Activated CD8-positive, alpha-beta memory T cell treated with anti-CD3 and anti-CD28 coated beads, Interleukin-2, amount 50 U/mL, for 48 hours (primary cell): ENCODE measurements at regions not wholly inside any gene's neighbourhood (a gene's known extent, or its start where the extent isn't known, plus 50 kb on each side); places are given as distances from the start of the nearest gene placed in this dataset.
"Not testable (repeated sequence)": the region's sequence is repeated elsewhere in the genome, so short reads cannot be mapped to it uniquely, and the experiment has no call there.

Experiments
- DNase-seq: peaks from one replicate; pipeline ENCODE4 v3.0.0-alpha.2; 2020

DNA sequence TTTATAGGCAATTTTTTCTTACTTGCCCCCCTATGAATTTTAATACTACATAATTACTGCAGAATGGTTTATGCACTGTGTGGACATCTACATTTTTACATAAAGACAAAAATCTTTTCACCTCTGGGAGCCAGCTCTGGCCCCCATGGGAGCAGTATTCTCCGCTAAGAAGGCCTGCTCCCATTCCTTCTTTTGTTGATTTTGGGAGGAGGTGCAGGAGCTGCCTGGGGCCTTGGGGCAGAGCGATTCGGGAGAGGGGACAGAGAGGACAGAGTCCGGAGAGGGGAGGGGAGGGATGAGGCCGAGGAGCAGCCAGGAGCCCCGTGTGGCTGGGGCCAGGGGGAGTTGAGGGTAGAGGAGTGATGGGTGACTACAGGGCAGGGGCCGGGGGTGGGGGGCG is 452.0 kb downstream of the PREX1 start:
- DNase-seq = no peak

DNA sequence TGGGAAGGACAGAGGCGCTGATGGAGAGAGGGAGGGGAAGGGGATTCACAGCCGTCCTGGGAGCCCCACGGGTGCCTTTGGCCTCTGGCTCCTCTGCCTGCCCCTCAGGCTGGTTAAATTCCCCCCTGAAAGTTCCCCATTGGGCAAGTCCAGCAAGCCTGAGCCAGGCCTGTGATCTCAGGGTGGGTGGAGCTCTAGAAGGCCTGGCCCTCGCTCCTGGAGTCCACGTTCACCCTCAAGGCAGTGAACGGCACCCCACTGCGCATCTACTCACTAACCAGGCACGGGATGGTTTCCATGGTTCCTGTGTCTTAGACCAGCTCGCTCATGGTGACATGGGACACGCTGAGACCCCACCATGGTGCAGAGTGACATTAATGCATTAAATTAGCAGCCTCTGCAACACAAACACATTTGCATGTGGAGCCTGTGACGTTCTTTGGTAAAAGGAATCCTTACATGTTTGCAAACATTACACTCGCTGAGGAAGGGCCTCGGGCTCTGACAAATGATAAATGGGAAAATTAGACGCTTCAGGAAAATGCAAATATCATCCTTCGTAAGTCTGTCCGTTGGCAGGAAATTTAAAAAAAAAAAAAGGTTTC is 452.7 kb downstream of the PREX1 start:
- no peak for DNase-seq

DNA sequence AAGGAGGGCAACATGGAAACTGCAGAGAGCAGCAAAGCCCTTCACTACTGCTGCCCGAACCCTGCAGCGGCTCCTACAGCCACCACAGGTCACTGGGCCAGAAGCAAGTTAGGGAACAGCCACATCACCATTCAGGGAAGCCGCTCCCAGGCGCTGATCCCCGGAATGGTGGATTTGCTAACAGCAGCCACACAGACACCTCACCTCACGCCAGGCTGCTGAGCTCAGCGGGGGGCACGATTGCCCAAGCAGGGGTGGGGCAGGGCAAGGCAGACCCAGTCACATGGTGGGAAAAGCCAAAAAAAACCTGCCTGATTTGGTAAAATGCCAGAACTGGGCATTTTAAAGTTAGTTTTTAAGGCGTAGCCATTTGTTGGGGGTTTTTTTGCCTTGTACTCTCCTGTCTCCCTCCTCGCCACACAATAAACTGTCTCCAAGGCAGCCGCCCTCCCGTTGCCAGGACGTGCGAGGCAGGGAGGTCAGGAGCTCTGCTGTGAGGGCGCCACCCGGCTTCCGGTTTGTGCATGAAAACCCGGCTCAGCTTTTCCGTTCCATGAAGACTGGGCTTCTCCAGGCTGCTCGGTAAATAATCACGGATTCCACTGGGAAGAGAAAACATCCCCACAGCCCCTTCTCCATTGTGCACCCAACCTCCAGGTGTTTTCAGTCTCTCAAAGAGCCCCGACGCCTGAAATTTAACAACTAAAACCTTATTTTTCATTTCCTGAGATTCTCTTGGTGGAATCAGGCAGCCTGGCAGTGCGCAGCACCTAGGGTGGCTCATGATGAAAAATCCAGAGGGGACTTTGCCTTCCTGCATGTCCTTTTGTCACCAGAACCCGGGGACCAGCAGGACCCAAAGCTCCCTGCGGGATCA is 453.5 kb downstream of the PREX1 start:
- DNase-seq = not testable (repeated sequence)

DNA sequence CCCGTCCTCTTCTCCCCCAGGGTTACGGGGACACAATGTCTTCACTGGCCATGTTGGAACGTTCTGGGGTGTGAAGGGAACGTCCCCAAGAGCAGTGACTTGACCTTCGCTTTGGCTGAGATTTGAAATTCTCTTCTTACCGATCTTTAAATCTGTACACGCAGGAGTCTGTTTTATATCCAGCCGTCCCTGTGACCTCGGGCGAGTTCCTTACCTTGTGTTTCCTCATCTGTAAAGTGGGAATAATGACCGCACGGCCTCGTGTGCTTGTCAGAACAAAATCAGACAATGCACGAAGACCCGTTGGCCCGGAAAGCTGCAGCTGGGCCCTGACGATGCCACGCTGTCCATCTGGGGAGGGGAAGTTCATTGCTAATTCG is 454.3 kb downstream of the PREX1 start:
- no peak for DNase-seq

DNA sequence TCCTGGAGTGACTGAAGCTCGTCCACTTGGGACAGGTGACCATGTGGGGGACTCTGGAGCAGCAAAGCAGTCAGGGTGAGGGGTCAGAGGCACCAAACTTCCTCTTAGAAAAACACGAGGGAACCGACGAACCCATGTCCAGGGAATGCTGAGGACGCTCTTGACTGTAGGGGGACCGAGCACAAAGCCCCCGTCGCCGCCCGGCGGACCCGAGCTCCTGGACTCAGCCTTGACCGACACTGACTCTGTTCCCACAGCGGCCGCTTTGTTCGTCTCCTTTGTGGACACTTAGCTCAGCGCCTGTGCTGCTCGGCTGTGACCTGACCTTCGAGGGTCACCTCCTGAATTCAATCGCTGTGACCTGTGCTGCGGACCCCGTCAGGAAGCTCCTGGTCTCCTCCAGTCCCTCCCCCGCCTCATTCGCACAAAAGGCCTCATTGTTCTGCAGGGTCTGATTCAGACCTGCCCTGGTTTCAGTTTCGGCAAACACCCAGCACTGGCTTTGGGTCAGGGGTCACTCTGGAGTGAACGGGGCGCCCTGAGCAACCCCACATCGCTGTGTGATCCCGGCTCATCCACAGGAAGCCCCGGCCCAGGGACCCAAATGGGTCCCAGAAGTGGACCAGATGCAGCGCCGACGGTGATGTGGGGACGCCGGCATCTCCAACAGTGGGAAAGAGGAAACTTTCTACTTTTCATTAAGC is 454.8 kb downstream of the PREX1 start:
- not testable (repeated sequence) for DNase-seq

DNA sequence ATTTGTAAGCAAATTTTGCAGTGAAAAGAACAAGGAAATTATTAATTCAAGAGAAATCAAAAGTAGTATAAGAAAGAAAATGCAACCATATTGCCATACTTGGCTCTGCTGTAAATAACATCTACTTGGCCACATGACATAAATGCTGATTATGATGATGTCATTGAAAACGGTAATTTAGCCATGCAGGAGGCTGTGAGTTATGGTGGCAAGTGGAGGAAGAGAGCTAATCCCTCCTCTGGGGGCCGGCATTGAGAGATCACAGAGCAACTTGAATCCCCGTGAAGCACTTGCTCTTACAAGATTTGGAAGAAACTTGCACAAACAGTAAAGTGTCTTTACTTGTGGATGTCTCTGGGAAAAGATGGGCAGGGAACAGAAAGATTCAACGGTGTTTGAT is 456.6 kb downstream of the PREX1 start:
- no peak for DNase-seq

DNA sequence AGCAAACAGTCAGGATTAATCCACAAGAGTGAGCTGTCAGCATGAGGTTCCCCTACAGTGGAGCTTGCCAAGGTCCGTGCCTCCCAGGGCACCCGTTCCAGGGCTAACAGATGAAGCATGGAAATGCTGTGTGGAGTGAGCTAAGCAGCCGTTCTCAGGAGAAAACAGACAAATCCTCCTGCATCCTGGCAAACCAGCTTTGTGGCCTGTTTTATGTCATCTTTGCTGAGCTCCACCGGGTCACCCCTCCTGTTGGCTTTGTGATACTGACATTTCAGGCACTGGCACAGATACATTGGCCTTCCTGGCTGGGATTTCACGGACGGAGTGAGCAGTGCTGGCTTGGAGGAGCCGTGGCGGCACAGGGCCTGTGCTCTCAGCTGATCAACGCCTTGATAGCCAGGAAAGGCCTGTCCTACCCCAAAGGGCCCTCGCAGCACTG is 459.2 kb downstream of the PREX1 start:
- DNase-seq = not testable (repeated sequence)

DNA sequence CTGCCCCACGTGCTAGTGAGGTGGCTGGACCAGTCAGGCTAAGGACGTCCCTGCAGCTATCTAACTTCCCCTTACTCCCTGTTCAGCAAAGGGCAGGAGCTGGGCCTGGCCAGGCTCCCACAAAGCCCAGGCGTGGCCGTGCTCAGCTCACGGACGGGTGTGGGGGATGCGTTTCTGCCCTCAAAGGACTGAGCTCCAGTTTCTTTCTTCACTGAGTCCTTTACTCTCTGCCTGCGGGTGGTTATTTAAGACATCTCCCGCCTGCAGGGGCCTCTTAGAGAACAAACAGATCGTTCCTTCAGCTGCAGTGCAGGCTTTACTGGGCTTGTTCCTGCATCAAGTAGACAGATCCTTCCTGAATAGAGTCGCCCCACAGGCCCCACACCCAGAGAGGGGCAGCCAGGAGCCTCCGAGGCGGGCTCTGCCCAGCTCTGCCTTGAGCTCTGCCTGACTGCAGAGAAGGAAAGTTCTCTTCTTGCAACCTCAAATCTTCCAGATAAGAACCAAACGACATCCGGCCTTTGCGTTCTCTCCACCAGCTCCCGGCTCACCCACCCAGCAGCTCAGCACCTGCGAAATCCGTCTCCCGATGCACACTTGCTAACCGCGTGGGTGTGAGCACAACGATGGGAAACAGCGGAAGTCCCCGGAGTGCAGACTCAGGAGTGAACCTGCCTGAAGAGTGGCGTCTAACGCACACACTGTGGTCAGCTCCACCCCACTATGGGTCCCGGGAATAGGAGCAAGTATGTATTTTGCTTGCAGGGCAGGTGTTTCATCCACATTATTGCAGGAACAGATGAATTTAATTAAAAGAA is 460.0 kb downstream of the PREX1 start:
- DNase-seq = not testable (repeated sequence)

DNA sequence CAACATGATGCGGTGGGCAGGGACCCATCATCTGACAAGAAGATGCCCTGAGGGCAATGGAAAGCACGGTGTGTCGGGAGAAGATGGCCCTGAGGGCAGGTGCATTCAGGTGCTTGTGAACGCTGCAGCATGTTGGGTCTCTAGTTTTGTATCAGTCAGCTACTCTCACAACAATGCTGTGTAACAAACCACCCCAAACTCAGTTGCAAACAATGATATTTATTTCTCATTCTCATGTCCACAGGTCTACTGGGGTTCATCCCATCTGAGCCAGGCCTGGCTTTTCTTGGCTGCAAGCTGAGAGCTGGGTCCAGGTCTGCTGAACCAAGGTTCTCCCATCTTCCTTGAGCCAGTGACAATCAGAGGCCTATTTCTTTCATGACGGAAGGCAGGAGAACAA is 461.6 kb downstream of the PREX1 start:
- no peak for DNase-seq

DNA sequence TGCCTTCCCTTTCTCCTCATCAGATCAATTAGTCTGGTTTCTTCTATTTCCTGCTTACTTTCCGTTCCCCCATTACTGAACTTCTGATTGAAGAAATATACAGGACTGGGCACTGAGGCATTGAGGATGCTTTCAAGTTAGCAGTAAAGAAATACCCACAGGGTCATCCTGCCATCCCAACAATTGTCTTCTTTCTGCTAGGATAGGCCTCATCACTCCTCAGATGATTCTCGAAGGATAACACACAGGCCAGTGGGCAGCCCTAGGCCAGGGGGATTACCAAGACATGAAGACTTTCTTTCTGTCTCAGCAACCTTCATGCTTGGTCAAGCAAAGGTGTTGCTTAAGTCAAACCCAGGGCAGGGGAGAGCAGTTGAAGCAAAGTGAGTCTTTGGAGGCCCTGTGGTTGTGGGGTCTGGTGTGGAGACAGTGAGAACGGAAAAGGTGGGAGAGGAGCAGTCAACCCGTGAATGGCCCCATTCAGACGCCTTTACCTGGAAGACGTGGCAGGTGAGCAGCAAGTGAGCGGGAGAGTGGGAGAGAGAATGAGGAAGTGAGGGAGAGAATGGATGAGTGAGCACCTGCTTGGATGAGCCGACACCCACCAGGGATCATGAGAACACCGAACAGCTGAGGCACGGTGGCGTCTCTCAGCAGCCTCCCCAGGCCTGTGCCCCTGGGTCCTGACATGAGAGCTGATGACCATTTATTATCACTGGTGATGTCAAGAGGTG is 462.9 kb downstream of the PREX1 start:
- DNase-seq = no peak

DNA sequence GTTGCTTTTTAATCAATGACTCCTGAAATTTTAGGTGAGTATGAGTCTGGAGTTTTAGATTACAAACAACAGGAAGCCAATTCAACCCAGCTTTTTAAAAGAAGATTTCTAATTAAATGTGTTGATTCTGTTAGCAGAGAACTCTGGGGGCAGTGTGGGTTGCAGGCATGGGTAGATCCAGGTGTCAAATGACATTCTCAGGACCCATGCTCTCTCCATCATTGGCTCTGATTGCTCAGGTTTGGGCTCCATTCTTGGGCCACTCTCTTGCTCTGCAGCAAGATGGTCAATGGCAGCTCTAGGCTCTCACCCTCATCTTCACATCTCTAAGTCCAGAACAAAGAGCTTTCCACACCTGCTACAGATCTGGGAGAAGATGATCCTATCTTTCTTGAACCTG is 463.7 kb downstream of the PREX1 start:
- no peak for DNase-seq

DNA sequence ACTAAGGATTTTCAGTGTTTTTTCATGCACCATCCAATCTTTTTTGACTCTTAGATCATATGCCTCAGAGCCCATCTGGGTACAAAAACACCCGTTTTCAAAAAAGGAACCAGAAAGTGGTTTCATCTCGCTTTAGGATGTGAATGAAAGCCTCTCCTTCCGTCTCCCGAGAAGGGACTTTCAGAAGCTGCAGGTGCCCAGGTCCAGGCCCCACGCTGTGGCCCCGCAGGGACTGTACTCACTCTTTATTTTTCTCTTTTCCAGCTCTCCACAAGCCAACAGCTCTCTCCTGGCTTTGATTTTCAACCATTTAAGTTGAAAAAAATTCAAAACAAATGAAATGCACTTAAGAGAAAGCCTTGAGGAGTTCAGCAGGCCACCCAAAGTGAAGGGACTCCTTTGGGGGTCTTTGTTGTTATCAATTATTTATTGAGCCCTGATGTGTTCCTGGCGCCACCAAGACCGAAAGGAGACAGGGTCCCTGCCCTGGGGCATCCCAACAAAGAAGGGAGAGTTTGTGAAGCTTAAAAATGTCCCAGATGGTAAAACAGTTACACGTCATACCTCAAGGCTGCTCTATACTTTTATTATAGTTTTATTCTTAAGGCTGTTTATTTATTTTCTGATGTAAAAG is 467.3 kb downstream of the PREX1 start:
- DNase-seq = no peak

DNA sequence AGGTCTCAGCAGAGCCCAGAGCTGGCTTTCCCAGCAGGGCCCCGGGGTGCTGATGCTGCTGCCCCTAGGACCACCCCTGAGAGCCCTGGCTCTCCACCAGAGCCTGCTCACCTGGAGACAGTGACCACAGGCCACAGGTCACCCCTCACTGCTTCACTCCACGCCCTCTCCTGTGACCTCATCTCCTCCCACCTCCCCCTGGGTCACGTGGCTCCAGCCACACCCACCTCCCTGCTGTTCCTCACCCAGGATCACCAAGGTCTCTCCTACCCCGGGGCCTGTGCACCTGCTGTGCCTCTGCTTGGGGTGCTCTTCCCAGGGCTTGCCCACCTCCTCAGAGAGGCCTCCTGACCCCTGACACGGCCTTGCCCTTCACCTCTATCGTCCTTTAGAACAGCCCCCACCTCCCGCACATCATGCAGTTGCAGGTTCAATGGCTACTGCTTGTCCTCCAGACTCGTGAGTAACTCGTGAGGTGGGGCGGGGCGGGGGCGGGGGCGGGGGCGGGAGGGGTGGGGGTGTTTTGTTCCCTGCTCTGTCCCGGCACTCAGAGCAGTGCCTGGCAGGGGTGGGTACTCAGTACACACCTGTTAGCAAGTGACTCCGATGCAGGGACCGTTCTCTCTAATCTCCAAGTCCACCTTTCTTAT is 468.0 kb downstream of the PREX1 start:
- DNase-seq = no peak

DNA sequence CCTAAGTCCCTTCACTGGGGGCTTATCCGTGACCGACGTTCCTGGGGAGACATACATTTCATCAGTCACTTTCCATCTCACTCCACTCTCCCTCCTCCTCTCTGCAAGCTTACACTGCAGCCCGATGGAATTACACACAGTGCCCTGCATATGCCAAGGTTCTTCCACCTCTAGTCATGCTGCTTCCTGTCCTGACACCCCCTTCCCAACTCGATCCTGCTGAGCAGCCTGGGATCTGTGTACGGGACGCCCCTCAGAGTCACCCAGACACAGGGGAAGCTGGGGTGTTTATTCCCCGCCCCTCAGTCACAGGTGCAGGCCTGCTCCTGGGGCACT is 468.8 kb downstream of the PREX1 start:
- not testable (repeated sequence) for DNase-seq

DNA sequence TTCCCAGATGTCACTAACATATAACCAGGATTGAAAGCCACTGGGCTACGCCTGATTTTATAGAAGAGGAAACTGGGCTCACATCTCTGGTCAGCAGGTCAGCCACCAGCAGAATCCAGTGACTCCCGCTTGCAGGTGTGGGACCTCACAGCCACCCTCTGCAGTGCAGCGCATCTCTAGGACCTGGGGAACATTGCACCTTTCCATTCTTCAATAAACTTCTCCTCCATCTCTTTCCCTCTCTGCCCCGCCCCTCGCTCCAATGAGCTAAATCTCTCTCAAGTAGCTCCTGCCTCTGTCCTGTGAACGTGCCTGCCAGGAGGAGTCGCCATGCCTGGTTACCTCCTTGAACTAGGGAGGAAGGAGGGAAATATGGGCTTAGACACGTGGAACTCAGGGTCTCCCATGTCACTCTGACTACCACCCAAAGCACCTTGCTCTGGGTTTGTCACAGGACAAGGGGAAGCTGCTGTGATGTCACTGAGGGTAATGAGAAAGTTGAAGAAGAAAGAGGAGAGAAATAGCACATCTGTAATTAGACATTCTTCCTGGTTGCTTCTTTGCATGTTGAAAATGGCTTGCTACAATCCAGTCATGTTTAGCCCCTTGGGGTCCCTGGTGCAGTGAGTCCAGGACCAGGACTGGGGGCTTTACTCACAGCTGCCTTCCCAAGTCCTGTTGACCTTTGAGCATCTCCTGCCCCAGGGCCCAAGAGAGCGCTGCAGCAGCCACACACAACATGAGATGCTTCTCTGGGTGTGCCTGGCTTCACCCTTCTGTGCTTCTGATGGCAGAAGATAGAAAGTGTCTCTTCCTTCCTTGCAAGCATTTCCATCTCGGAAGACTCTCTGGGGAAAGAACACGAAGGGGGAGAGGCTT is 469.4 kb downstream of the PREX1 start:
- no peak for DNase-seq

DNA sequence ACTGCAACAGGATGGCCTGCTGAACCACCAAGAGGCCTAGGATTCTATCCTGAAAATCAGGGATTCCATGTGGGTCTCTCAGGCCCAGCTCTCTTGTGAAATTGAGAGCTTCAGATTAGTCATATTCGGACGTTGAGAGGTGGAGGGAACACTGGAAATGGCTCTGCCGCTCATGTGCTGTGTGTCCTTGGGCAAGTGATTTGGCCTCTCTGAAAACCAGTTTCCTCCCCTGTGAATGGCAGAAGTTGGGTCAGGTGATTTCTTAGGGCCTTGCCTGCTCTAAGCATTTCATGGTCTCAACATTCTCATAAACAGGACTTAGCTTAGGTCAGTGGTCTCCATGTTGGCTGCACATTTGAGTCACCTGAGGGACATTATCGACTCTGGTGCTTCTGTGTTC is 470.1 kb downstream of the PREX1 start:
- DNase-seq = no peak

DNA sequence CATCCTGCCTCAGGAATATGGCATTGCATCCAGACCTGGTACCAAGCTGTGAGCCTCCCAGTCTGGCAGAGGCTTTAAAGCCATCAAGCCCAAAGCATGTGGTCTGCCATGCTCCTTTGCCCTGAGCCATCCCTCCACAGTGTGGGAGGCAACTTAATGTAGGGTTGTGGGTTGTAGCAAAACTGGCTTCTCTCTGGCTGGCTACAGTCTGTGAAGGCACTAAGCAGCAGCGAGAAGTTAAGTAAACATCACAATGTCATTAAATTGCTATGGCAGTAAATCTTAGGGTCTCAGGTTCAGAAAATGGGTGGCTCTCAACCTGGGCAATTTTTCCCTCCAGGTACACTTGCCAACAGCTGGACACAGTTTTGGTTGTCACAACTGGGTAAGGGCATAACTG is 472.9 kb downstream of the PREX1 start:
- no peak for DNase-seq

DNA sequence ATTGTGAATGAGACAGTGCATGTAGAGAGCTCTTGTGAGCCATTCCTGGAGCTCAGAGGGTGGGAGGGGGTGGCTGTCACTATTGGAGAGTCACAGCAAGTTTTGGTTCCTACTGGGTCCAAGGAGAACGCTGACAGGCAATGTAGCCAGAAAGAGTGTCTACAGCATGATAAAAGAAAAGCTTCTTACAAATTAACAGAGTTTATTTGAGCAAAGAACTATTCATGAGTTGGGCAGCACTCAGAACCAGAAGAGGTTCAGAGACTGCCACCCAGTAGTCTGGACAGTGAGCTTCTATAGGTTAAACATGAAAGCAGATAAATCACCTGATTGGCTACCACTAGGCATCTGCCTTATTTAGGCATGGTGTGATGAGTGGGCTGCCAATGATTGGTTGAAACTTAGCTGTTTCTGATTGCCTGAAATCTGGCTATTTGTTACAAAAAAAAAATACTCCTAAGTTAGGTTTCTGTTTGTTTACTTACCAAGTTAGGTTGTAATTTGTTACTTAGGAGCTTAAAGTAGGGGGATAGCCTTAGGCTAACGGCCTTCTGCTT is 473.4 kb downstream of the PREX1 start:
- DNase-seq = no peak

DNA sequence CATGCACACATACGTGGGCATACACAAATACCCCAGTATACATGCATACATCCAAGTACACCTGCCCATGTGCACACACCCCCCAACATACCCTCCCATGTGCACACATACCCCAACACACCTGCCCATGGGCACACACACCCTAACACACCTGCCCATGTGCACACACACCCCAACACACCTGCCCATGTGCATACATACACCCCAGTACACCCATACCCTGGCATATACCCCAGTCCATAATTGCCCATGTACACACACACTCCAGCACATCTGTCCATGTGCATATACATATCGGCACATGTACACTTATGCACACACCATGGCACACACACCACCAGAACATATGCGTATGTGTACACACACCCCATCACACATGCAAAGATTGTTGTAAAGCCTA is 475.2 kb downstream of the PREX1 start:
- DNase-seq = no peak

DNA sequence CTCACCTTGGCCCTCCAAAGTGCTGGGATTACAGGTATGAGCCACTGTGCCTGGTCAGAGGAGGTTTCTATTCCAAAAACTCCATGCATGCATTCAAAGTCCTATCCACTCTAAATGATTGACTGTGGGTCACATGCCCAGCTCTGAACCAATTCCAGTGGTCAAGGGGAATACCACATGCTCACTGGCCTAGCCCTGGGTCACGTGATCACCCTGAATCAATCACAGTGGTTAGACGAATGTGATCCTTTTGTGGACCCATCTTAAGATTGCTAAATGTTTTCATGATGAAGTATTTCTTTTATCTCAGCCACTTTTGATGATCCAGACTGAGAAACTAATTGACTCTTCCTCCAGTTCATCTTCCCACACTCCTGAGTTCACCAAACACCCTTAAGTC is 475.8 kb downstream of the PREX1 start:
- DNase-seq = no peak
